Skeletal muscle satellite cell (primary cell): ENCODE measurements at regions not wholly inside any gene's neighbourhood (a gene's known extent, or its start where the extent isn't known, plus 50 kb on each side); places are given as distances from the start of the nearest gene placed in this dataset.
"Not testable (repeated sequence)": the region's sequence is repeated elsewhere in the genome, so short reads cannot be mapped to it uniquely, and the experiment has no call there.

ENCODE experiments used
- H3K27me3 ChIP-seq: 2 replicates; pipeline ENCODE4 v1.7.0; 2013; ENCODE audit warnings: low read length; ENCODE audit not compliant: control insufficient read depth, insufficient read depth
- H3K36me3 ChIP-seq: 2 replicates; pipeline ENCODE4 v1.7.0; 2013; ENCODE audit warnings: mild to moderate bottlenecking, control low read depth, low read length; ENCODE audit not compliant: insufficient read depth
- H3K4me1 ChIP-seq: 2 replicates; pipeline ENCODE4 v1.7.0; 2013; ENCODE audit warnings: low read length; ENCODE audit not compliant: control insufficient read depth, insufficient read depth
- H3K4me2 ChIP-seq: 2 replicates; pipeline ENCODE4 v1.7.0; 2013; ENCODE audit warnings: mild to moderate bottlenecking, low read length
- H3K4me3 ChIP-seq: 2 replicates; pipeline ENCODE4 v1.7.0; 2013; ENCODE audit warnings: low read length
- H3K9ac ChIP-seq: 2 replicates; pipeline ENCODE4 v1.7.0; 2013; ENCODE audit warnings: mild to moderate bottlenecking, low read depth, low read length, moderate library complexity
- H3K9me3 ChIP-seq: replicated peaks from 2 replicates; pipeline ENCODE4 v1.7.0; 2013; ENCODE audit warnings: mild to moderate bottlenecking, control low read depth, low read length

GRCh38 chr4:123162859-123163258 lies 233.7 kb upstream of the SPRY1 start:
- Histone ChIP-seq H3K4me2 (no peak overlapping the region), H3K36me3 (no peaks in the 10 kb centered on the region), H3K4me3 (no peak overlapping the region), H3K4me1 (no peaks in the 10 kb centered on the region), H3K9ac (no peak overlapping the region), H3K27me3 (no peaks in the 10 kb centered on the region), H3K9me3 (no peaks in the 10 kb centered on the region)

DNA sequence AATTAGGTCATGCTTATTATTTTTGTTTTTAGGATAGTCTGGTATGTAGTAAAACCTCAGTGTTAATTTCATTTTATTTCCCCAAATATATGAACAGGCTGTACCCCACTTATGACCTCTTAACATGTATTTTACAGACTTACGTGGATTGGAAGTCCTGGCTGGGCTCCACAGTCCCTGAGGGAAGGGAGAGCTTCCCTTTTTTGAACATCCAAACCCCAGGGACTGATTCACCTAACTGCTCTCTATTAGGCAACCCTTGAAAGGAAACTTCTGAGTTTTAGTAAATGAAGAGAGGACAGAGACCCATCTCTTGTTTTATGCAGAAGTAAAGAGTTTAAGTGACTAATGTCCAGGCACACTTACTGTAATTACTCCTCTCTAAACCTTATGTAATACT lies 233.1 kb upstream of the SPRY1 start:
- no peaks in the 10 kb centered on the region for H3K36me3 ChIP-seq
- no peaks in the 10 kb centered on the region for H3K4me1 ChIP-seq
- H3K9ac ChIP-seq: no peak overlapping the region
- H3K4me3 ChIP-seq: no peak overlapping the region
- H3K4me2 ChIP-seq: no peak overlapping the region
- no peaks in the 10 kb centered on the region for H3K9me3 ChIP-seq
- no peaks in the 10 kb centered on the region for H3K27me3 ChIP-seq

DNA sequence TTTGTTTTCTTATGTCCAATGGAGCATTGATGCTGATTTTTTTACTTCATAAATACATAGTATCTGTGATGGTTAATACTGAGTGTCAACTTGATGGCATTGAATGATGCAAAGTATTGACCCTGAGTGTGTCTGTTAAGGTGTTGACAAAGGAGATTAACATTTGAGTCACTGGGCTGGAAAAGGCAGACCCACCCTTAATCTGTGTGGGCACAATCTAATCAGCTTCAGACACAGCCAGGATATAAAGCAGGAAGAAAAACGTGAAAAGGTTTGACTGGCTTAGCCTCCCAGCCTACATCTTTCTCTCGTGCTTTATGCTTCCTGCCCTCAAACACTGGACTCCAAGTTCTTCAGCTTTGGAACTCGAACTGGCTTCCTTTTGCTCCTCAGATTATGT lies 230.6 kb upstream of the SPRY1 start:
- Histone ChIP-seq H3K4me2 (no peak overlapping the region), H3K9ac (no peak overlapping the region), H3K4me1 (peaks cover 2% of the 10 kb centered on the region), H3K4me3 (no peak overlapping the region), H3K36me3 (no peaks in the 10 kb centered on the region), H3K27me3 (no peaks in the 10 kb centered on the region), H3K9me3 (no peaks in the 10 kb centered on the region)

- H3K36me3 ChIP-seq: no peaks in the 10 kb centered on the region
- no peaks in the 10 kb centered on the region for H3K9me3 ChIP-seq
- no peak overlapping the region for H3K9ac ChIP-seq
- H3K4me3 ChIP-seq: no peak overlapping the region
- no peak overlapping the region for H3K4me2 ChIP-seq
- H3K4me1 ChIP-seq: peaks cover 3% of the 10 kb centered on the region
- H3K27me3 ChIP-seq: no peaks in the 10 kb centered on the region
These were observed 228.7 kb upstream of the SPRY1 start for GRCh38 chr4:123167931-123168330.

- no peaks in the 10 kb centered on the region for H3K9me3 ChIP-seq
- H3K4me2 ChIP-seq: no peak overlapping the region
- H3K4me1 ChIP-seq: peaks cover 3% of the 10 kb centered on the region
- H3K4me3 ChIP-seq: no peak overlapping the region
- H3K36me3 ChIP-seq: no peaks in the 10 kb centered on the region
- no peak overlapping the region for H3K9ac ChIP-seq
- H3K27me3 ChIP-seq: no peaks in the 10 kb centered on the region
These were observed 227.8 kb upstream of the SPRY1 start for GRCh38 chr4:123168812-123169211.

GRCh38 chr4:123170843-123171242 lies 225.8 kb upstream of the SPRY1 start:
- H3K36me3 ChIP-seq: no peaks in the 10 kb centered on the region

GRCh38 chr4:123176605-123177004 lies 220.0 kb upstream of the SPRY1 start:
- Histone ChIP-seq H3K9ac (no peak overlapping the region), H3K9me3 (no peaks in the 10 kb centered on the region), H3K4me3 (no peak overlapping the region), H3K27me3 (no peaks in the 10 kb centered on the region), H3K4me1 (no peaks in the 10 kb centered on the region), H3K36me3 (no peaks in the 10 kb centered on the region), H3K4me2 (no peak overlapping the region)

More at GRCh38 chr4:123170843-123171242, 225.8 kb upstream of the SPRY1 start:
- Histone ChIP-seq H3K4me2 (no peak overlapping the region), H3K9me3 (no peaks in the 10 kb centered on the region), H3K4me3 (no peak overlapping the region), H3K27me3 (no peaks in the 10 kb centered on the region), H3K4me1 (peaks cover 3% of the 10 kb centered on the region), H3K9ac (no peak overlapping the region)

DNA sequence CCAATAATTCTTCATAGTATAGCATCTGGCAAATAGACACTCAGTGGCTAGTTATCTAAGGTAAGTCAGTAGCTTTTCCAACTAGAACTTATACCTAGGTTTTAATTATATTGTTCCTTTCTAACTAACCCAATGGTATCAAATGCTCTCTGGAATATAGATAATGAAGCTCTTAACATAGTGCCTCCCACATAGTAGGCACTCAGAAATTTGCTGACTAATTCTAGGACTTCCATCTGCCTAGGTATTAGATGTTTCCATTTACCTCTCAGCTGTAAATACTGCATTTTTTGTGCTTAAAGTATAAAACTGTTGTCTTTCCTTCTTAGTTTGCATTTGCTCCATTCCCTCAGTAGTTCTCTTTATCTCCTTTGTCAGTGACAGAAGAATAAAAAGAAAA lies 214.3 kb upstream of the SPRY1 start:
- Histone ChIP-seq H3K4me1 (no peaks in the 10 kb centered on the region), H3K4me2 (no peak overlapping the region), H3K9me3 (no peaks in the 10 kb centered on the region), H3K27me3 (no peaks in the 10 kb centered on the region), H3K4me3 (no peak overlapping the region), H3K9ac (no peak overlapping the region), H3K36me3 (no peaks in the 10 kb centered on the region)

DNA sequence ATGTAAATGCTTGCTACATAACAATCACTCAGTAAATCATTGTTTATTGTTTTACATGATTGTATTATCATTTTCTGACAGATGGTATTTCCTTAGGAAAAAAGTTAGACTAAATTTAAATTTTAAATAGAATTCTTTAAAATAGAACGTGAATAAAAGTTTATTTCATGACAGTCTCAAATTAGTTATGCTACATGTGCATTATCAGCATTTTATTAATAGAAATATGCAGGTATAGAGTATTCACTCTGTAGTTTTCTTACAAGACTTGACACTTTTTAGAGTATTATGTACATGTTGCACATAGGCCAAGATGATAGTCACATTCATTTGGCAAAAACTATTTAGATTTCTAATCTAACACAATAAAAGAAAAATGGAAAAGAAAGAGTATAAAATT lies 213.3 kb upstream of the SPRY1 start:
- H3K4me2 ChIP-seq: no peak overlapping the region
- no peak overlapping the region for H3K9ac ChIP-seq
- no peak overlapping the region for H3K4me3 ChIP-seq
- no peaks in the 10 kb centered on the region for H3K36me3 ChIP-seq
- no peaks in the 10 kb centered on the region for H3K4me1 ChIP-seq
- no peaks in the 10 kb centered on the region for H3K27me3 ChIP-seq
- no peaks in the 10 kb centered on the region for H3K9me3 ChIP-seq

DNA sequence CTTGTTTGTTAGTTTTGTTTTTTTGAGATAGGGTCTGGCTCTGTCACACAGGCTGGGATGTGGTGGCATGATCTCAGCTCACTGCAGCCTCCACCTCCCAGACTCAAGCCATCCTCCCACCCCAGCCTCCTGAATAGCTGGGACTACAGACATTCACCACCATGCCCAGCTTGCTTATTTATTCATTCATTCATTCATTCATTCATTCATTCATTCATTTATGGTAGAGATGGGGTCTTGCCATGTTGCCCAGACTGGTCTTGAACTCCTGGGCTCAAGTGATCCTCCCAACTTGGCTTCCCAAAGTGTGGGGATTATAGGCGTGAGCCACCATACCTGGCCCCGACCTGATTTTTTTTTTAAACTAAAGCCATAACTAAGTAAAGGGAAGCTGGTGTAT lies 212.8 kb upstream of the SPRY1 start:
- not testable (repeated sequence) for H3K36me3 ChIP-seq, H3K4me1 ChIP-seq, H3K9ac ChIP-seq, H3K4me2 ChIP-seq, H3K9me3 ChIP-seq, H3K27me3 ChIP-seq, H3K4me3 ChIP-seq

DNA sequence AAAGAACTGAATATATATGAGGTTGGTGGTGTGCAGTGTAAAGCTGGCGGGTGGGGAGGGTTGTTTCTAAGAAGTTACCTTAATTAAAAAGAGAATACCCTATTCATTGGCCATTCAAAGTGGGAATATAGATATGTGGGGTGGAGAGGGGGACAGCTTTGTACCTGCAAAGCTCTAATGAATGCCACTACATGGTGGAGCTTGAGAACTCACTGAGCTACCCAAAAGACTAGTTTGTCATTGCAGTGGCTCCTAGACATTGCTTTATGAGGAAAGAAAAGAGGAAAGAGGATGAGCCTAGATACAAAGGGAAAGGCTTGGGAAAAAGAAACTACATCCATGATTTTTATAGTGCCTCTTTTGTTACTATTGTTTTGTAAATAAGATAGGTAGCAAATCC lies 209.9 kb upstream of the SPRY1 start:
- H3K4me1 ChIP-seq: no peaks in the 10 kb centered on the region
- no peak overlapping the region for H3K4me3 ChIP-seq
- no peaks in the 10 kb centered on the region for H3K9me3 ChIP-seq
- no peaks in the 10 kb centered on the region for H3K27me3 ChIP-seq
- no peak overlapping the region for H3K4me2 ChIP-seq
- no peak overlapping the region for H3K9ac ChIP-seq
- no peaks in the 10 kb centered on the region for H3K36me3 ChIP-seq

- no peaks in the 10 kb centered on the region for H3K27me3 ChIP-seq
- no peak overlapping the region for H3K4me2 ChIP-seq
- H3K4me3 ChIP-seq: no peak overlapping the region
- H3K9me3 ChIP-seq: no peaks in the 10 kb centered on the region
- H3K9ac ChIP-seq: no peak overlapping the region
- no peaks in the 10 kb centered on the region for H3K4me1 ChIP-seq
- H3K36me3 ChIP-seq: no peaks in the 10 kb centered on the region
These were observed 206.4 kb upstream of the SPRY1 start for GRCh38 chr4:123190176-123190575.
